GM23248 (cell line): ENCODE measurements at regions not wholly inside any gene's neighbourhood (a gene's known extent, or its start where the extent isn't known, plus 50 kb on each side); places are given as distances from the start of the nearest gene placed in this dataset.

Experiments used
- DNase-seq: peaks from one replicate; pipeline ENCODE4 v3.0.0-alpha.2; 2015
- H2AFZ ChIP-seq: fragments of 200-600 bp; sonication (generic); 2 replicates; pipeline ENCODE4 v1.6.1; 2016; ENCODE audit warnings: antibody characterized with exemption
- H3F3A ChIP-seq: fragments of 200-600 bp; sonication (generic); 2 replicates; pipeline ENCODE4 v1.6.1; 2016; ENCODE audit warnings: mild to moderate bottlenecking, antibody characterized with exemption, mixed run types; ENCODE audit not compliant: insufficient read depth
- H3K27ac ChIP-seq: fragments of 200-600 bp; sonication (generic); 2 replicates; pipeline ENCODE4 v1.5.1; 2016; ENCODE audit warnings: mild to moderate bottlenecking
- H3K27me3 ChIP-seq: fragments of 200-600 bp; sonication (generic); replicated peaks from 2 replicates; pipeline ENCODE4 v1.6.1; 2016; ENCODE audit warnings: mild to moderate bottlenecking; ENCODE audit not compliant: insufficient read depth
- H3K36me3 ChIP-seq: fragments of 200-600 bp; sonication (generic); 2 replicates; pipeline ENCODE4 v1.6.1; 2016; ENCODE audit warnings: low read depth, mild to moderate bottlenecking
- H3K4me1 ChIP-seq: fragments of 200-600 bp; sonication (generic); 2 replicates; pipeline ENCODE4 v1.6.1; 2016; ENCODE audit warnings: mild to moderate bottlenecking; ENCODE audit not compliant: insufficient read depth
- H3K4me2 ChIP-seq: fragments of 200-600 bp; sonication (generic); one replicate; pipeline ENCODE4 v1.6.1; 2016; ENCODE audit warnings: mild to moderate bottlenecking; ENCODE audit not compliant: unreplicated experiment
- H3K4me3 ChIP-seq: fragments of 200-600 bp; sonication (generic); 2 replicates; pipeline ENCODE4 v1.5.1; 2016; ENCODE audit warnings: mild to moderate bottlenecking
- H3K79me2 ChIP-seq: fragments of 200-600 bp; sonication (generic); 2 replicates; pipeline ENCODE4 v1.6.1; 2016; ENCODE audit warnings: mild to moderate bottlenecking; ENCODE audit not compliant: insufficient read depth
- H3K9ac ChIP-seq: fragments of 200-600 bp; sonication (generic); 2 replicates; pipeline ENCODE4 v1.6.1; 2016; ENCODE audit warnings: mild to moderate bottlenecking
- H3K9me2 ChIP-seq: fragments of 200-600 bp; sonication (generic); 2 replicates; pipeline ENCODE4 v1.6.1; 2016; ENCODE audit warnings: mixed run types, mild to moderate bottlenecking, moderate library complexity; ENCODE audit not compliant: insufficient read depth
- H3K9me3 ChIP-seq: fragments of 200-600 bp; sonication (generic); one replicate; pipeline ENCODE4 v1.6.1; 2017; ENCODE audit warnings: low read depth
- H4K20me1 ChIP-seq: fragments of 200-600 bp; sonication (generic); 2 replicates; pipeline ENCODE4 v1.6.0; 2016; ENCODE audit not compliant: insufficient read depth
- EZH2 ChIP-seq: fragments of 200-600 bp; sonication (generic); IDR thresholded peaks from 2 replicates; pipeline ENCODE4 v1.6.1; 2018; ENCODE audit warnings: antibody characterized with exemption, mild to moderate bottlenecking; ENCODE audit not compliant: insufficient read depth, poor library complexity, severe bottlenecking
- EZH2phosphoT487 ChIP-seq: fragments of 200-600 bp; sonication (generic); IDR thresholded peaks from 2 replicates; pipeline ENCODE4 v1.6.1; 2018; ENCODE audit warnings: antibody characterized with exemption, moderate library complexity, mild to moderate bottlenecking, low read depth; ENCODE audit not compliant: insufficient read depth
- WGBS, 2 experiments: methylation state at CpG; one replicate each; pipeline ENCODE4 v1.1.6; 2015 to 2017; ENCODE audit warnings: low lambda C conversion rate in 2 of 2, low coverage in 1 of 2; ENCODE audit errors: missing lambda C conversion rate in 2 of 2; 5-methylcytosine and 5-hydroxymethylcytosine counted together
- in situ Hi-C: fragments of 300-500 bp; cut with MboI; formaldehyde crosslinking; loops from 2 replicates; pipeline ENCODE4 v1.15.0; 2020

DNA sequence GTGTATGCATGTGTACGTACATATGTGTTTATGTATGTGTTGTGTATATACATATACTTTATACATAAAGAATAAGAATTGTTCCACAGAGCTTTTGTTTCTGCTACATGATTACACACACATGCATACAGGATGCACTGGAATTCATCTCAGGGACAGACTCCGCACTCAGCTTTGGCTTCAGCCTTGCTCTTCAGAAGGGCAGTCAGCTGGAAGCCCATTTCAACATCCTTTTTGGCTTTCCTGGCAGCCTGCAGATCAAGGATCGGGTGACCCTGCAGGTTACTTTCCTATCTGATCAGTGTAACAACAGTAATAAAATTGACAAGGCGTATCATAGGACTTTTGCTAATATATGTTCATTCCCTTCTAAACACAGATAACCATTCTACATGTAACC lies 144.1 kb upstream of the COPS8 start:
- in situ Hi-C loops: no loop called here
- Histone ChIP-seq H3K79me2 (no peaks in the 10 kb centered on the region), H3K9me3 (no peaks in the 10 kb centered on the region), H3K4me1 (peaks cover 5% of the 10 kb centered on the region; the same call in 1 of the 2 replicates), H3K4me2 (no peak overlapping the region), H3K9ac (no peak overlapping the region), H3K36me3 (no peaks in the 10 kb centered on the region), H3K27ac (no peak overlapping the region), H3K4me3 (no peak overlapping the region), H2AFZ (no peak overlapping the region), H4K20me1 (no peaks in the 10 kb centered on the region), H3F3A (no peaks in the 10 kb centered on the region), H3K9me2 (no peaks in the 10 kb centered on the region), H3K27me3 (no peaks in the 10 kb centered on the region; the same call in 1 of the 2 replicates)
- TF ChIP-seq EZH2phosphoT487 (no peak), EZH2 (no peak)
- no peak for DNase-seq
- WGBS, 2 experiments: 89 to 90% methylated on average over 4 of the region's 4 CpGs

DNA sequence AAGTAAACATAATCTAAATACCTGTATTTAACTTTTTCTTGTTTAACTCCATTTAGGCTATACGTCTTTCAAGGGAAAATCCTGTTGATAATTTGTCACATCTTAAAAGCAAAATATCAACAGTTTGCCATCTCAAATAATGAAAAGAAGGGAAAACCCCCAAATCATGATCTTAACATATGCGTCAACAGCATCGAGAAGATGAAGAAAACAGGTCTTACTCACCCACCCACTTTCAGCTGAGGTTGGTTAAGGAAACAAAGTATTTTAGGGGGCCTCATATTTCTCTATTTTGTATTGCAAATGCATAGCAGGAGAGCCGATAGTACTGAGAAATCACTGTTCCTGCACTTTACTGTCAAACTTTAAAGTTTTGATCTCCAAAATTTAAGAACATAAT lies 143.1 kb upstream of the COPS8 start:
- Histone ChIP-seq H3K9me2 (no peaks in the 10 kb centered on the region), H3F3A (no peaks in the 10 kb centered on the region), H3K27ac (no peak overlapping the region), H3K9ac (no peak overlapping the region), H3K79me2 (no peaks in the 10 kb centered on the region), H3K27me3 (no peaks in the 10 kb centered on the region; the same call in 1 of the 2 replicates), H3K36me3 (no peaks in the 10 kb centered on the region), H3K4me1 (peaks cover 5% of the 10 kb centered on the region; the same call in 1 of the 2 replicates), H3K9me3 (no peaks in the 10 kb centered on the region), H3K4me3 (no peak overlapping the region), H4K20me1 (no peaks in the 10 kb centered on the region), H3K4me2 (no peak overlapping the region), H2AFZ (no peak overlapping the region)
- 68 to 69% methylated on average over 4 of the region's 4 CpGs for WGBS, 2 experiments
- in situ Hi-C loops: no loop called here
- TF ChIP-seq EZH2phosphoT487 (no peak), EZH2 (no peak)
- DNase-seq: no peak

DNA sequence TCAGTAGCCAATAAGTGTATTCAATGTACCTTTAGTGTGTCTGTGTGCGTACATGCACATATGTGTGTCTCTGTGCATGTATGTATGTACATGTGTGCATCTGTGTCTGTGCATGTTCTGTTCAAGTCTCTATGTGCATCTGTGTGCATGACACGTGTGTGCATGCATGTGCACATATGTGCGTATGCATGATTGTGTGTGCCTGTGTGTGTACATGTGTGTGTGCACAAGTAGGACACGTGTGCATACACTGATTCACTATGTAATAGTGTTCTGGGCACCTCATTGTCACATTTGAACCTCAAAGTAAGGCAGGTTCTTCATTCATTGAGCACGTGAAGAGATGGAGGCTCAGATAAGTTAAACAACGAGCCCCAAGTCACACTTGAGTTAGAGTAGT lies 142.6 kb upstream of the COPS8 start:
- H3K27me3 ChIP-seq: no peaks in the 10 kb centered on the region; the same call in 1 of the 2 replicates
- H3K4me2 ChIP-seq: no peak overlapping the region
- DNase-seq: no peak
- H3K4me3 ChIP-seq: no peak overlapping the region
- H3K4me1 ChIP-seq: peaks cover 5% of the 10 kb centered on the region; the same call in 1 of the 2 replicates
- no peaks in the 10 kb centered on the region for H3K79me2 ChIP-seq
- TF ChIP-seq EZH2: no peak
- TF ChIP-seq EZH2phosphoT487: no peak
- no peaks in the 10 kb centered on the region for H4K20me1 ChIP-seq
- no peak overlapping the region for H2AFZ ChIP-seq
- no peaks in the 10 kb centered on the region for H3K9me3 ChIP-seq
- 56% methylated on average over 6 of the region's 6 CpGs for WGBS, 2 experiments
- H3K9me2 ChIP-seq: no peaks in the 10 kb centered on the region
- in situ Hi-C loops: no loop called here
- no peaks in the 10 kb centered on the region for H3K36me3 ChIP-seq
- no peak overlapping the region for H3K9ac ChIP-seq
- H3F3A ChIP-seq: no peaks in the 10 kb centered on the region
- H3K27ac ChIP-seq: no peak overlapping the region

DNA sequence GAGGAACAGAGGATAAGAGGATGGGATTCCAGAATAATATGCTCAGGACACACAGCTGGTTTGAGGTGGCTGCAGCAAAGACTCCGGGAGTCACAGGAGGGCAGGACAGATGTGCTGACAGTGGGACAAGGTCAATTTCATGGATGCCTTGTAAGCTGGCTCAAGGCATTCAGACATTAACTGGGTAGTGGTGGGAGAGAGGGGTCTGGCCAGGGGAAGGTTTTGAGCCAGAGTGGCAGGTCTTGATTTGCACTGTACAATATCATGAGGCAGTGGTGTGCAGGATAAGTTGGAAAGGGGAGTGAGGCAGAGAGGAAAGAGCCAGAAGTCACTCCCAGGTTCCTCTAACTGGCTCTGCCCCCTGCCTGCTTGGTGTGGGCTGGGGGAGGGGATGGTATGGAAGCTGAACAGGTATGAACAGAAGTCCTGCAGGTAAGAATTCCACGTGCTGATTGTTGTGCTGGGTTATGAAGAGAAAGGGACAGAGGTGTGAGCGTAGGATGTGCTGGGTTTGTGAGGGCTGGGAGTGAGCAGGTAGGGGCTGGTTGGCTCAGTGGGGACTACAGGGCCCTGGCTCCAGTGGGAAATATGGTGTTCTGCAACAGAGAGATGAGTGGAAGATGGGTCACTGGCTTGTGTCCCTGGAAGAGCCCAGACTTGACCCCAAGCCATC lies 141.7 kb upstream of the COPS8 start:
- Histone ChIP-seq H3K27me3 (no peaks in the 10 kb centered on the region; the same call in 1 of the 2 replicates), H3K36me3 (no peaks in the 10 kb centered on the region), H3K4me3 (no peak overlapping the region), H3K4me1 (peaks cover 5% of the 10 kb centered on the region; the same call in 1 of the 2 replicates), H2AFZ (no peak overlapping the region), H3K9ac (no peak overlapping the region), H3K27ac (no peak overlapping the region), H3K4me2 (no peak overlapping the region), H3K9me2 (no peaks in the 10 kb centered on the region), H3K9me3 (no peaks in the 10 kb centered on the region), H3K79me2 (no peaks in the 10 kb centered on the region), H3F3A (no peaks in the 10 kb centered on the region), H4K20me1 (no peaks in the 10 kb centered on the region)
- in situ Hi-C loops: no loop called here
- 69 to 82% methylated on average over 3 of the region's 3 CpGs for WGBS, 2 experiments
- TF ChIP-seq EZH2 (no peak), EZH2phosphoT487 (no peak)
- DNase-seq: no peak
